Body of pancreas (tissue), 4 donors: ENCODE measurements at regions not wholly inside any gene's neighbourhood (a gene's known extent, or its start where the extent isn't known, plus 50 kb on each side); places are given as distances from the start of the nearest gene placed in this dataset.

Source experiments
- POLR2A ChIP-seq, 3 donors: fragments of 450-650 bp; IDR thresholded peaks; one replicate each; pipeline ENCODE4 v1.6.1; 2016; ENCODE audit warnings: antibody characterized with exemption in 3 of 3, mild to moderate bottlenecking in 2 of 3
- TF ChIP-seq, protein P1 (sequence below), 7 experiments: fragments of 450-650 bp in 4 of 7; fragments of 200-600 bp in 3 of 7; sonication (generic) in 3 of 7; IDR thresholded peaks; one replicate each; pipeline ENCODE4 v1.5.1; 2016 to 2019; ENCODE audit warnings: antibody characterized with exemption in 7 of 7

DNA sequence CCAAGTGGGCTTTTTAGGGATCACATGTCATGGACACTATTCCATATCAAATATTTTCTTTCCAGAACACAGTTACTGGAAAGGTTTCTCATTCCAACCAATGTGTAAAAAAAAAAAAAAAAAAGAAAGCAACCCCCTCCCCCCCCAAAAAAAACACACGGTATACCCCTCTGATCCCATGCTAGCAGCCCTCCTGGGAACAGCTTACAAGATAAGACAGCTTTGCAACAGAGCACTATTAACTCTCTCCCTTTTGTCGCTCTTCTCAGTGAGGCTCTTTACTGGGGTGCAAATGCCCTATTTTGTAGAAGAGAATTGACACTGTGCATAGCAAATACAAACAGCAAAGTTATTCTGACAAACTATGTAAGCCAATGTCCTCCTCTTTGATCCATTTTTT is 161.2 kb downstream of the NTMT2 start:
- TF ChIP-seq, protein P1, sequence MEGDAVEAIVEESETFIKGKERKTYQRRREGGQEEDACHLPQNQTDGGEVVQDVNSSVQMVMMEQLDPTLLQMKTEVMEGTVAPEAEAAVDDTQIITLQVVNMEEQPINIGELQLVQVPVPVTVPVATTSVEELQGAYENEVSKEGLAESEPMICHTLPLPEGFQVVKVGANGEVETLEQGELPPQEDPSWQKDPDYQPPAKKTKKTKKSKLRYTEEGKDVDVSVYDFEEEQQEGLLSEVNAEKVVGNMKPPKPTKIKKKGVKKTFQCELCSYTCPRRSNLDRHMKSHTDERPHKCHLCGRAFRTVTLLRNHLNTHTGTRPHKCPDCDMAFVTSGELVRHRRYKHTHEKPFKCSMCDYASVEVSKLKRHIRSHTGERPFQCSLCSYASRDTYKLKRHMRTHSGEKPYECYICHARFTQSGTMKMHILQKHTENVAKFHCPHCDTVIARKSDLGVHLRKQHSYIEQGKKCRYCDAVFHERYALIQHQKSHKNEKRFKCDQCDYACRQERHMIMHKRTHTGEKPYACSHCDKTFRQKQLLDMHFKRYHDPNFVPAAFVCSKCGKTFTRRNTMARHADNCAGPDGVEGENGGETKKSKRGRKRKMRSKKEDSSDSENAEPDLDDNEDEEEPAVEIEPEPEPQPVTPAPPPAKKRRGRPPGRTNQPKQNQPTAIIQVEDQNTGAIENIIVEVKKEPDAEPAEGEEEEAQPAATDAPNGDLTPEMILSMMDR (IDR thresholded peaks at IDR 0.05), result no peak
- TF ChIP-seq POLR2A (IDR thresholded peaks at IDR 0.05), result no peak
